SK-N-SH treated with all-trans-retinoic acid at 6 μM for 48 hours (cell line): ENCODE measurements at regions not wholly inside any gene's neighbourhood (a gene's known extent, or its start where the extent isn't known, plus 50 kb on each side); places are given as distances from the start of the nearest gene placed in this dataset.

Experiments
- PPARA ChIP-seq: fragments of 250-450 bp; sonication (Bioruptor Pico); IDR thresholded peaks from 2 replicates; pipeline ENCODE4 v1.5.0; 2020; ENCODE audit warnings: mild to moderate bottlenecking, borderline replicate concordance
- TCF4 ChIP-seq: fragments of 250-450 bp; sonication (Bioruptor Pico); IDR thresholded peaks from 2 replicates; pipeline ENCODE4 v1.8.0; 2021; ENCODE audit warnings: mild to moderate bottlenecking, moderate library complexity, borderline replicate concordance

GRCh38 chr22:34743110-34743751 lies 322.7 kb upstream of the ISX start:
- TF ChIP-seq TCF4 (CRISPR knock-in tag) (no peak), PPARA (no peak)
